ENCODE measurements at regions not wholly inside any gene's neighbourhood (a gene's known extent, or its start where the extent isn't known, plus 50 kb on each side); places are given as distances from the start of the nearest gene placed in this dataset.
"Not testable (repeated sequence)": the region's sequence is repeated elsewhere in the genome, so short reads cannot be mapped to it uniquely, and the experiment has no call there.

- DNase-seq = no peak
Measured at GRCh38 chr5:135182675-135183074, 148.6 kb upstream of the PITX1 start.

GRCh38 chr5:135181653-135182052 lies 147.6 kb upstream of the PITX1 start:
- DNase-seq = no peak

- DNase-seq = no peak
Measured at GRCh38 chr5:135179308-135179980, 145.4 kb upstream of the PITX1 start.

- no peak for DNase-seq
Measured at GRCh38 chr5:135178476-135179155, 144.6 kb upstream of the PITX1 start.

- DNase-seq = no peak
Measured at GRCh38 chr5:135177591-135177990, 143.6 kb upstream of the PITX1 start.

GRCh38 chr5:135176991-135177390 lies 143.0 kb upstream of the PITX1 start:
- DNase-seq = no peak

- no peak for DNase-seq
Measured at GRCh38 chr5:135174315-135175096, 140.5 kb upstream of the PITX1 start.

- DNase-seq = no peak
Measured at GRCh38 chr5:135173662-135174290, 139.7 kb upstream of the PITX1 start.

GRCh38 chr5:135172718-135173117 lies 138.7 kb upstream of the PITX1 start:
- no peak for DNase-seq

- no peak for DNase-seq
Measured at GRCh38 chr5:135171336-135171735, 137.3 kb upstream of the PITX1 start.

- no peak for DNase-seq
Measured at GRCh38 chr5:135170500-135170899, 136.5 kb upstream of the PITX1 start.

GRCh38 chr5:135169753-135170152 lies 135.7 kb upstream of the PITX1 start:
- DNase-seq = no peak

- DNase-seq = no peak
Measured at GRCh38 chr5:135167634-135168033, 133.6 kb upstream of the PITX1 start.

GRCh38 chr5:135164873-135165614 lies 131.0 kb upstream of the PITX1 start:
- DNase-seq = not testable (repeated sequence)

- no peak for DNase-seq
Measured at GRCh38 chr5:135163964-135164363, 129.9 kb upstream of the PITX1 start.

GRCh38 chr5:135163391-135163790 lies 129.4 kb upstream of the PITX1 start:
- no peak for DNase-seq

- DNase-seq = no peak
Measured at GRCh38 chr5:135162661-135163265, 128.7 kb upstream of the PITX1 start.

- no peak for DNase-seq
Measured at GRCh38 chr5:135161221-135161620, 127.2 kb upstream of the PITX1 start.

GRCh38 chr5:135160036-135160675 lies 126.1 kb upstream of the PITX1 start:
- no peak for DNase-seq

GRCh38 chr5:135159626-135160025 lies 125.6 kb upstream of the PITX1 start:
- DNase-seq = no peak

- no peak for DNase-seq
Measured at GRCh38 chr5:135158982-135159381, 125.0 kb upstream of the PITX1 start.

All from right lung (tissue), 2 donors.